A673 (cell line): ENCODE measurements at regions not wholly inside any gene's neighbourhood (a gene's known extent, or its start where the extent isn't known, plus 50 kb on each side); places are given as distances from the start of the nearest gene placed in this dataset.

ENCODE experiments used
- BruUV-seq: library from RNA; stranded (reverse); fragments of 400-500 nt; replicated peaks from 2 replicates; lab custom pipeline; 2021; lab: Mats Ljungman, UMichigan
- CTCF ChIA-PET: fragments of 300-600 bp; sonication (Branson Sonifier 250); formaldehyde crosslinking; loops from one replicate; lab custom pipeline; 2022; ENCODE audit warnings: antibody characterized with exemption; lab: Charles Lee
- POLR2A ChIA-PET: fragments of 300-600 bp; sonication (Branson Sonifier 250); formaldehyde crosslinking; loops from one replicate; lab custom pipeline; 2022; ENCODE audit warnings: antibody characterized with exemption; ENCODE audit not compliant: low non-redundant PET; lab: Charles Lee
- DNase-seq: peaks from one replicate; pipeline ENCODE4 v3.0.0-alpha.2; 2015; ENCODE audit warnings: low spot score
- H3K27ac ChIP-seq: fragments of 200-600 bp; sonication (generic); 2 replicates; pipeline ENCODE4 v1.5.1; 2016; ENCODE audit warnings: mixed run types, low read depth, mild to moderate bottlenecking, mixed read lengths, antibody characterized with exemption, low read length; ENCODE audit not compliant: poor library complexity, severe bottlenecking
- H3K27me3 ChIP-seq: fragments of 200-600 bp; sonication (generic); replicated peaks from 2 replicates; pipeline ENCODE4 v1.6.1; 2017; ENCODE audit warnings: mixed run types, low read depth, mild to moderate bottlenecking, mixed read lengths, antibody characterized with exemption, low read length; ENCODE audit not compliant: insufficient read depth, poor library complexity
- H3K36me3 ChIP-seq: fragments of 200-600 bp; sonication (generic); 2 replicates; pipeline ENCODE4 v1.6.1; 2016; ENCODE audit warnings: mixed run types, mild to moderate bottlenecking, mixed read lengths, antibody characterized with exemption, low read length; ENCODE audit not compliant: insufficient read depth, poor library complexity, severe bottlenecking
- H3K4me1 ChIP-seq: fragments of 200-600 bp; sonication (generic); 2 replicates; pipeline ENCODE4 v1.6.1; 2017; ENCODE audit warnings: mixed run types, mild to moderate bottlenecking, mixed read lengths, antibody characterized with exemption, low read length; ENCODE audit not compliant: insufficient read depth, poor library complexity, severe bottlenecking
- H3K4me3 ChIP-seq: fragments of 200-600 bp; sonication (generic); 2 replicates; pipeline ENCODE4 v1.5.1; 2016; ENCODE audit warnings: low read depth, mixed run types, mild to moderate bottlenecking, mixed read lengths, low read length; ENCODE audit not compliant: poor library complexity, severe bottlenecking
- H3K9me3 ChIP-seq: fragments of 200-600 bp; sonication (generic); 2 replicates; pipeline ENCODE4 v1.6.1; 2016; ENCODE audit warnings: mixed run types, low read depth, mild to moderate bottlenecking, mixed read lengths, antibody characterized with exemption, low read length; ENCODE audit not compliant: poor library complexity, severe bottlenecking
- EZH2 ChIP-seq: fragments of 200-600 bp; sonication (generic); IDR thresholded peaks from 2 replicates; pipeline ENCODE4 v1.6.1; 2017; ENCODE audit warnings: borderline replicate concordance, low read depth, mild to moderate bottlenecking, mixed read lengths, antibody characterized with exemption, low read length; ENCODE audit not compliant: poor library complexity, severe bottlenecking
- intact Hi-C: fragments of 100-400 bp; cut with micrococcal nuclease; formaldehyde crosslinking; loops from one replicate; pipeline ENCODE4 v1.10.0; 2022; ENCODE audit not compliant: unreplicated experiment
- TF ChIP-seq, protein P1 (sequence below): fragments of 300-800, 200-600 bp; sonication (generic); conservative IDR thresholded peaks from 2 replicates; pipeline ENCODE4 v1.5.1; 2017; ENCODE audit warnings: low read depth, mild to moderate bottlenecking, antibody characterized with exemption, low read length, moderate library complexity, mixed read lengths

DNA sequence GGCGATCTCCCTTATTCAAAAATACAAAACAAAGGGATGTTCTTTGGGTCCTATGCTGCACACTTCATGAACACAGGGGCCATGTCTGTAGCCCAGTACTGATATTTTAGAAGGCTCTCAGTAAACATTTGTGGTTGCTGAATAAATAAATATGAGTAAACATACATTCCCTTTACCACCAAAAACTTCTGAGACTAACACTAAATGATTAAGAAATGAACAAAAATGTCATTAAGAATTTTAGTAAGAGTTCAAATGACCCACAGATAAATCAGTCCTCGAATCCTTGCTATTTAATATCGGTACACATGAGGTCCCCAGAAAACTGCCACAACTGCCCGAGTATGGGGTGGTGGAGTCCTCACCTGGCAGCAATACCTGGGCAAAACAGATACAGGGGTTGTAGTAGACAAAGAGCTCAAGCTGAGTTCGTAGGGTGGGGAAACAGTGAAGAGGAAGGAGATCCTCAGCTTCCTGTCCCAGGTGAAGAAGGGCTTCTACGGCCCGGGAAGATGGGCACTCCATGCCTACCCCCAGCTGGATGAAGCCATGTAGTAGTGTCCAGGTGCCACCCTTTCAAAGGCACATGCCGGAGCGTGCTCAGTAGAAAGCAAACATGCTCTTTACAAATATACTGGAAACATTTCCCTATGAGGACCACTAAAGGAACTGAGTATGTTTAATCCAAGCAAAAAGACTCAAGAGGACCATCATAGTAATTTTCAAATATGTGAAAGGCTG lies 72.6 kb upstream of the ARHGAP29 start:
- DNase-seq: no peak
- intact Hi-C loops: no loop called here
- Histone ChIP-seq H3K4me3 (no peak overlapping the region), H3K9me3 (no peaks in the 10 kb centered on the region), H3K27ac (no peak overlapping the region), H3K36me3 (no peaks in the 10 kb centered on the region), H3K27me3 (no peaks in the 10 kb centered on the region), H3K4me1 (no peaks in the 10 kb centered on the region)
- CTCF ChIA-PET: no interaction called here
- no TSS peak for BruUV-seq
- POLR2A ChIA-PET: interaction anchor here (0.6 kb wide), 1 partner anchor 239 kb away, joined by 10 read pairs; no protein-coding TSS in a partner anchor
- TF ChIP-seq, protein P1, sequence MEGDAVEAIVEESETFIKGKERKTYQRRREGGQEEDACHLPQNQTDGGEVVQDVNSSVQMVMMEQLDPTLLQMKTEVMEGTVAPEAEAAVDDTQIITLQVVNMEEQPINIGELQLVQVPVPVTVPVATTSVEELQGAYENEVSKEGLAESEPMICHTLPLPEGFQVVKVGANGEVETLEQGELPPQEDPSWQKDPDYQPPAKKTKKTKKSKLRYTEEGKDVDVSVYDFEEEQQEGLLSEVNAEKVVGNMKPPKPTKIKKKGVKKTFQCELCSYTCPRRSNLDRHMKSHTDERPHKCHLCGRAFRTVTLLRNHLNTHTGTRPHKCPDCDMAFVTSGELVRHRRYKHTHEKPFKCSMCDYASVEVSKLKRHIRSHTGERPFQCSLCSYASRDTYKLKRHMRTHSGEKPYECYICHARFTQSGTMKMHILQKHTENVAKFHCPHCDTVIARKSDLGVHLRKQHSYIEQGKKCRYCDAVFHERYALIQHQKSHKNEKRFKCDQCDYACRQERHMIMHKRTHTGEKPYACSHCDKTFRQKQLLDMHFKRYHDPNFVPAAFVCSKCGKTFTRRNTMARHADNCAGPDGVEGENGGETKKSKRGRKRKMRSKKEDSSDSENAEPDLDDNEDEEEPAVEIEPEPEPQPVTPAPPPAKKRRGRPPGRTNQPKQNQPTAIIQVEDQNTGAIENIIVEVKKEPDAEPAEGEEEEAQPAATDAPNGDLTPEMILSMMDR: no peak
- no peak for TF ChIP-seq EZH2

DNA sequence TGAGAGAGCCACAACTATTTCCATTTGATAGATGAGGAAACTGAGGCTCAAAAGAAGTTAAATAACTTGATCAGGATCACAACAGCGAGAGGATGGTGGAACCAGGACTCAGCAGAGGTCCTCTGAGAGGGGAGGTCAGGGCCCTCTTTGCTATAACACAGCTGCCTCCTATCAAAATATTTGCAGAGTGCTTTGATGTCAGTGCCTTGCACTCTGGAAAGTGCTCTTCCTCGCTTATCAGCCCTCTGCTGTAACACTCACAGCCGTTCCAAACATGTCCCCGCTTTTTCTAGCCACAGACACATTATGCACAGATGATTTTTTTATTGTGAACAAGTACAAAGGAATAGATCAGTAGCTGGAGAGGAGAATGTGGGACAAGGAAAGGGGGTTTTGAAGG lies 71.8 kb upstream of the ARHGAP29 start:
- no TSS peak for BruUV-seq
- no peak overlapping the region for H3K4me3 ChIP-seq
- POLR2A ChIA-PET: no interaction called here
- H3K36me3 ChIP-seq: no peaks in the 10 kb centered on the region
- TF ChIP-seq, protein P1: no peak
- TF ChIP-seq EZH2: no peak
- H3K4me1 ChIP-seq: no peaks in the 10 kb centered on the region
- H3K9me3 ChIP-seq: no peaks in the 10 kb centered on the region
- H3K27me3 ChIP-seq: no peaks in the 10 kb centered on the region
- H3K27ac ChIP-seq: no peak overlapping the region
- intact Hi-C loops: no loop called here
- CTCF ChIA-PET: no interaction called here
- DNase-seq: no peak

DNA sequence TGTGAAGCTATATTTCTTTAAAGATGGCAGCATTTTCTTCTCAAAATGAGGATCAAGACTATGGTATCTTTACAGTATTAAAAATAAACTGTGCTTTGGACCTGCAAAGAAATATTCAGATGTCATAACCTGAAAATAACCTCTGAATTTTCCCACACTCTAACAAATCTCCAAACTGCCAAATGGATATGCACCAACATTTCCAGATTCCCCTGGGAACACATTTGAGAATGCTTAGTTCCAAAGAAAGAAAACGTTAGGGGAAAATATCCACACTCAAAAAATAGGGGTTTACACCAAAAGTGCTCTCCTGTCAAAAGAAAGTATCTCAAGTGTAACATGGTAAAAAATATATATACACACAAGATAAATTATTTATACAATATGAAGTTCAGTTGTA lies 69.1 kb upstream of the ARHGAP29 start:
- intact Hi-C loops: no loop called here
- Histone ChIP-seq H3K27ac (no peak overlapping the region), H3K9me3 (no peaks in the 10 kb centered on the region), H3K4me1 (no peaks in the 10 kb centered on the region), H3K36me3 (no peaks in the 10 kb centered on the region), H3K27me3 (no peaks in the 10 kb centered on the region), H3K4me3 (no peak overlapping the region)
- no peak for DNase-seq
- BruUV-seq: no TSS peak
- TF ChIP-seq EZH2: no peak
- TF ChIP-seq, protein P1: no peak
- POLR2A ChIA-PET: no interaction called here
- CTCF ChIA-PET: no interaction called here
